MCF 10A (cell line): ENCODE measurements at regions not wholly inside any gene's neighbourhood (a gene's known extent, or its start where the extent isn't known, plus 50 kb on each side); places are given as distances from the start of the nearest gene placed in this dataset.

Experiments
- BruUV-seq: library from RNA; stranded (reverse); fragments of 400-500 nt; replicated peaks from 2 replicates; lab custom pipeline; 2021; lab: Mats Ljungman, UMichigan
- CTCF ChIA-PET: fragments of 300-600 bp; sonication (Branson Sonifier 250); formaldehyde crosslinking; extraction: SDS; loops from one replicate; lab custom pipeline; 2021; ENCODE audit warnings: antibody characterized with exemption, inconsistent platforms; lab: Yijun Ruan, JAX
- POLR2A ChIA-PET: fragments of 300-600, 350-650 bp; sonication (Branson Sonifier 250); formaldehyde crosslinking; extraction: SDS; loops from one replicate; lab custom pipeline; 2020; ENCODE audit warnings: antibody characterized with exemption, inconsistent platforms; lab: Yijun Ruan, JAX
- DNase-seq: peaks from one replicate; pipeline ENCODE4 v3.0.0-alpha.2; 2018; ENCODE audit not compliant: unreplicated experiment
- H3K27ac Mint-ChIP-seq: one replicate; pipeline ENCODE4 v1.8.0; 2022; ENCODE audit warnings: mild to moderate bottlenecking, low read depth, mixed read lengths; ENCODE audit not compliant: unreplicated experiment
- H3K27me3 Mint-ChIP-seq: one replicate; pipeline ENCODE4 v1.8.0; 2022; ENCODE audit warnings: mixed read lengths; ENCODE audit not compliant: insufficient read depth, unreplicated experiment
- H3K36me3 Mint-ChIP-seq: one replicate; pipeline ENCODE4 v1.8.0; 2022; ENCODE audit warnings: mild to moderate bottlenecking, moderate library complexity, mixed read lengths; ENCODE audit not compliant: insufficient read depth, unreplicated experiment
- H3K4me1 Mint-ChIP-seq: one replicate; pipeline ENCODE4 v1.8.0; 2022; ENCODE audit warnings: mixed read lengths; ENCODE audit not compliant: insufficient read depth, unreplicated experiment
- H3K4me3 Mint-ChIP-seq: one replicate; pipeline ENCODE4 v1.8.0; 2022; ENCODE audit warnings: mild to moderate bottlenecking, moderate library complexity, mixed read lengths; ENCODE audit not compliant: unreplicated experiment
- H3K9me3 Mint-ChIP-seq: one replicate; pipeline ENCODE4 v1.8.0; 2022; ENCODE audit warnings: mixed read lengths; ENCODE audit not compliant: unreplicated experiment
- CTCF ChIP-seq: fragments of 200-600 bp; IDR thresholded peaks from one replicate; pipeline ENCODE4 v1.8.0; 2022; ENCODE audit warnings: antibody characterized with exemption, mild to moderate bottlenecking; ENCODE audit not compliant: unreplicated experiment
- intact Hi-C: fragments of 100-400 bp; cut with micrococcal nuclease; formaldehyde crosslinking; loops from 2 replicates; pipeline ENCODE4 v1.14.1; 2022

GRCh38 chr18:55974521-55974920 lies 386.5 kb upstream of the TCF4 start:
- DNase-seq, result no peak
- Mint-ChIP-seq H3K4me1 (no peaks in the 10 kb centered on the region), H3K27me3 (no peaks in the 10 kb centered on the region), H3K36me3 (no peaks in the 10 kb centered on the region), H3K4me3 (no peak overlapping the region), H3K9me3 (no peaks in the 10 kb centered on the region), H3K27ac (no peak overlapping the region)
- ChIA-PET POLR2A (no interaction called here), CTCF (no interaction called here)
- no peak for TF ChIP-seq CTCF
- no TSS peak for BruUV-seq
- intact Hi-C loops, result no loop called here

GRCh38 chr18:55968550-55968949 lies 380.6 kb upstream of the TCF4 start:
- Mint-ChIP-seq H3K4me1 (no peaks in the 10 kb centered on the region), H3K27ac (no peak overlapping the region), H3K4me3 (no peak overlapping the region), H3K9me3 (no peaks in the 10 kb centered on the region), H3K36me3 (no peaks in the 10 kb centered on the region), H3K27me3 (no peaks in the 10 kb centered on the region)
- BruUV-seq, result no TSS peak
- intact Hi-C loops, result no loop called here
- DNase-seq, result peak; percentile 23
- ChIA-PET CTCF (interaction anchor here (0.5 to 1.0 kb wide), 4 partner anchors 33 to 734 kb away, joined by 3 to 6 read pairs (median 4); no protein-coding TSS in a partner anchor), POLR2A (no interaction called here)
- TF ChIP-seq CTCF, result no peak

GRCh38 chr18:55967019-55967418 lies 379.0 kb upstream of the TCF4 start:
- no peaks in the 10 kb centered on the region for H3K4me1 Mint-ChIP-seq
- BruUV-seq, result no TSS peak
- intact Hi-C loops, result no loop called here
- POLR2A ChIA-PET, result no interaction called here
- CTCF ChIA-PET, result no interaction called here
- H3K36me3 Mint-ChIP-seq, result no peaks in the 10 kb centered on the region
- H3K27ac Mint-ChIP-seq, result no peak overlapping the region
- H3K9me3 Mint-ChIP-seq, result no peaks in the 10 kb centered on the region
- H3K27me3 Mint-ChIP-seq, result no peaks in the 10 kb centered on the region
- DNase-seq, result no peak
- no peak overlapping the region for H3K4me3 Mint-ChIP-seq
- no peak for TF ChIP-seq CTCF

GRCh38 chr18:55964171-55964570 lies 376.2 kb upstream of the TCF4 start:
- no peak overlapping the region for H3K4me3 Mint-ChIP-seq
- TF ChIP-seq CTCF, result no peak
- no peak for DNase-seq
- H3K9me3 Mint-ChIP-seq, result no peaks in the 10 kb centered on the region
- ChIA-PET CTCF (no interaction called here), POLR2A (no interaction called here)
- no TSS peak for BruUV-seq
- H3K27ac Mint-ChIP-seq, result no peak overlapping the region
- H3K27me3 Mint-ChIP-seq, result no peaks in the 10 kb centered on the region
- intact Hi-C loops, result no loop called here
- H3K36me3 Mint-ChIP-seq, result no peaks in the 10 kb centered on the region
- H3K4me1 Mint-ChIP-seq, result no peaks in the 10 kb centered on the region
